ENCODE measurements at regions not wholly inside any gene's neighbourhood (a gene's known extent, or its start where the extent isn't known, plus 50 kb on each side); places are given as distances from the start of the nearest gene placed in this dataset.

DNA sequence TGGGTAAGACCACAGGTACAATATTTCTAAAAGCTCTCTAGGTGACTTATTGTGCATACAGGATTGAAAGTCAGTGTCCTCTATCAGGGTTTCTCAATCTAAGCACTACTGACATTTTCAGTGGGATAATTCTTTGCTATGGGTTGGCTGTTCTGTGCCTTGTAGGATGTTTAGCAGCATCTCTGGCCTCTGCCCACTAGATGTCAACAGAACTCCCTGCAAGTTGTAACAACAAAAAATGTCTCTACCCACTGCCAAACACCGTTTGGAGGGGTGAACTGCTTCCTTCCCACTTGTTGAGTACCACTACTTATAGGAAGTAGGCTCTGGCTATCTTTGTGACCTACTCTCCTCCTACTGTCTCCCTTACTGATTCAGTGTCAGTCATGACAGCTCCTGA is 90.1 kb upstream of the ZRANB2 start:
- TF ChIP-seq, protein P1, sequence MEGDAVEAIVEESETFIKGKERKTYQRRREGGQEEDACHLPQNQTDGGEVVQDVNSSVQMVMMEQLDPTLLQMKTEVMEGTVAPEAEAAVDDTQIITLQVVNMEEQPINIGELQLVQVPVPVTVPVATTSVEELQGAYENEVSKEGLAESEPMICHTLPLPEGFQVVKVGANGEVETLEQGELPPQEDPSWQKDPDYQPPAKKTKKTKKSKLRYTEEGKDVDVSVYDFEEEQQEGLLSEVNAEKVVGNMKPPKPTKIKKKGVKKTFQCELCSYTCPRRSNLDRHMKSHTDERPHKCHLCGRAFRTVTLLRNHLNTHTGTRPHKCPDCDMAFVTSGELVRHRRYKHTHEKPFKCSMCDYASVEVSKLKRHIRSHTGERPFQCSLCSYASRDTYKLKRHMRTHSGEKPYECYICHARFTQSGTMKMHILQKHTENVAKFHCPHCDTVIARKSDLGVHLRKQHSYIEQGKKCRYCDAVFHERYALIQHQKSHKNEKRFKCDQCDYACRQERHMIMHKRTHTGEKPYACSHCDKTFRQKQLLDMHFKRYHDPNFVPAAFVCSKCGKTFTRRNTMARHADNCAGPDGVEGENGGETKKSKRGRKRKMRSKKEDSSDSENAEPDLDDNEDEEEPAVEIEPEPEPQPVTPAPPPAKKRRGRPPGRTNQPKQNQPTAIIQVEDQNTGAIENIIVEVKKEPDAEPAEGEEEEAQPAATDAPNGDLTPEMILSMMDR (IDR thresholded peaks at IDR 0.05): no peak
- no peak for TF ChIP-seq POLR2A (IDR thresholded peaks at IDR 0.05)

Measured in adrenal gland (tissue), 5 donors.